ENCODE measurements at regions not wholly inside any gene's neighbourhood (a gene's known extent, or its start where the extent isn't known, plus 50 kb on each side); places are given as distances from the start of the nearest gene placed in this dataset.

- dilution Hi-C loops (cut with MboI; ENCODE audit: extremely low pct_ligation_motif_present, low sequenced_read_pairs): no loop called here
- Histone ChIP-seq H3K9me1 (ENCODE audit: control insufficient read depth, extremely low read depth, insufficient read depth, low read length) (no peaks in the 10 kb centered on the region), H3K4me1 (ENCODE audit: control insufficient read depth, extremely low read depth, insufficient read depth, low read length) (no peaks in the 10 kb centered on the region), H3K36me3 (ENCODE audit: control insufficient read depth in 2 of 2, extremely low read depth in 1 of 2, insufficient read depth in 2 of 2, low read length in 2 of 2) (no peaks in the 10 kb centered on the region), H3K27me3 (ENCODE audit: control insufficient read depth, extremely low read depth, insufficient read depth, low read length) (no peaks in the 10 kb centered on the region), H3K9ac (ENCODE audit: control insufficient read depth, extremely low read depth, insufficient read depth, low read length) (no peak overlapping the region), H3K27ac (ENCODE audit: control insufficient read depth, insufficient read depth, low read length) (no peak overlapping the region), H4K20me1 (ENCODE audit: control insufficient read depth, extremely low read depth, insufficient read depth, low read length) (no peaks in the 10 kb centered on the region), H3K4me2 (ENCODE audit: control insufficient read depth, extremely low read depth, insufficient read depth, low read depth, low read length) (no peak overlapping the region), H2AFZ (ENCODE audit: control insufficient read depth, low read length) (no peak overlapping the region), H3K4me3 (ENCODE audit: control insufficient read depth in 2 of 3, extremely low read depth in 1 of 3, insufficient read depth in 2 of 3, low read depth in 1 of 3, low read length in 3 of 3) (no peak overlapping the region), H3K79me2 (ENCODE audit: control insufficient read depth, insufficient read depth, low read length) (no peaks in the 10 kb centered on the region), H3K9me3 (ENCODE audit: control insufficient read depth, low read depth, low read length) (peaks cover 11% of the 10 kb centered on the region)
- DNase-seq (ENCODE audit: low read depth, low spot score): no peak
- no peak for FAIRE-seq
- TF ChIP-seq CTCF (optimal IDR thresholded peaks at IDR 0.05 in 1 of 3, IDR thresholded peaks at IDR 0.05 in 1 of 3, conservative IDR thresholded peaks at IDR 0.05 in 1 of 3; ENCODE audit: extremely low read depth in 1 of 3, insufficient read depth in 2 of 3, low read length in 3 of 3) (no peak), EZH2 (IDR thresholded peaks at IDR 0.05; ENCODE audit: low read length) (no peak)
Measured at GRCh38 chr10:37681617-37681999, 175.8 kb downstream of the ZNF248 start.

- dilution Hi-C loops (cut with MboI; ENCODE audit: extremely low pct_ligation_motif_present, low sequenced_read_pairs): no loop called here
- peaks cover 11% of the 10 kb centered on the region for H3K9me3 ChIP-seq (ENCODE audit: control insufficient read depth, low read depth, low read length)
- H3K9me1 ChIP-seq (ENCODE audit: control insufficient read depth, extremely low read depth, insufficient read depth, low read length): no peaks in the 10 kb centered on the region
Measured at GRCh38 chr10:37680716-37681616, 176.4 kb downstream of the ZNF248 start.

More at GRCh38 chr10:37680716-37681616, 176.4 kb downstream of the ZNF248 start:
- no peaks in the 10 kb centered on the region for H4K20me1 ChIP-seq (ENCODE audit: control insufficient read depth, extremely low read depth, insufficient read depth, low read length)
- H3K4me1 ChIP-seq (ENCODE audit: control insufficient read depth, extremely low read depth, insufficient read depth, low read length): no peaks in the 10 kb centered on the region
- H3K4me2 ChIP-seq (ENCODE audit: control insufficient read depth, extremely low read depth, insufficient read depth, low read depth, low read length): no peak overlapping the region
- H3K79me2 ChIP-seq (ENCODE audit: control insufficient read depth, insufficient read depth, low read length): no peaks in the 10 kb centered on the region
- no peak overlapping the region for H3K4me3 ChIP-seq (ENCODE audit: control insufficient read depth in 2 of 3, extremely low read depth in 1 of 3, insufficient read depth in 2 of 3, low read depth in 1 of 3, low read length in 3 of 3)
- DNase-seq (ENCODE audit: low read depth, low spot score) (no peak), FAIRE-seq (no peak)
- no peaks in the 10 kb centered on the region for H3K36me3 ChIP-seq (ENCODE audit: control insufficient read depth in 2 of 2, extremely low read depth in 1 of 2, insufficient read depth in 2 of 2, low read length in 2 of 2)
- H3K27me3 ChIP-seq (ENCODE audit: control insufficient read depth, extremely low read depth, insufficient read depth, low read length): no peaks in the 10 kb centered on the region
- TF ChIP-seq EZH2 (IDR thresholded peaks at IDR 0.05; ENCODE audit: low read length): no peak
- no peak overlapping the region for H2AFZ ChIP-seq (ENCODE audit: control insufficient read depth, low read length)
- H3K27ac ChIP-seq (ENCODE audit: control insufficient read depth, insufficient read depth, low read length): no peak overlapping the region
- no peak overlapping the region for H3K9ac ChIP-seq (ENCODE audit: control insufficient read depth, extremely low read depth, insufficient read depth, low read length)
